Spinal cord (tissue), 9 donors: ENCODE measurements at regions not wholly inside any gene's neighbourhood (a gene's known extent, or its start where the extent isn't known, plus 50 kb on each side); places are given as distances from the start of the nearest gene placed in this dataset.

Source experiments
- DNase-seq, 6 donors: peaks; one replicate each; pipeline versions ENCODE4 v3.0.0 to v3.0.0-alpha.2; 2013 to 2015; ENCODE audit warnings: low spot score in 6 of 6, low read depth in 4 of 6
- H3K27ac ChIP-seq: one replicate; pipeline ENCODE4 v1.5.1; 2013; ENCODE audit warnings: low read depth, low read length, control low read depth
- H3K27me3 ChIP-seq: one replicate; pipeline ENCODE4 v1.6.1; 2013; ENCODE audit warnings: low read length; ENCODE audit not compliant: control insufficient read depth, insufficient read depth
- H3K36me3 ChIP-seq: one replicate; pipeline ENCODE4 v1.6.1; 2013; ENCODE audit warnings: low read length; ENCODE audit not compliant: control insufficient read depth, insufficient read depth
- H3K4me1 ChIP-seq: one replicate; pipeline ENCODE4 v1.6.1; 2013; ENCODE audit warnings: low read length; ENCODE audit not compliant: control insufficient read depth, insufficient read depth
- H3K4me3 ChIP-seq: one replicate; pipeline ENCODE4 v1.5.1; 2013; ENCODE audit warnings: low read depth, low read length, control low read depth
- H3K9me3 ChIP-seq: one replicate; pipeline ENCODE4 v1.6.1; 2013; ENCODE audit warnings: low read length; ENCODE audit not compliant: control insufficient read depth, insufficient read depth
- WGBS: methylation state at CpG from one replicate; pipeline ENCODE4 v1.1.5; 2013; ENCODE audit warnings: missing lambda C conversion rate; ENCODE audit not compliant: insufficient coverage; 5-methylcytosine and 5-hydroxymethylcytosine counted together
- donor health status: healthy.

DNA sequence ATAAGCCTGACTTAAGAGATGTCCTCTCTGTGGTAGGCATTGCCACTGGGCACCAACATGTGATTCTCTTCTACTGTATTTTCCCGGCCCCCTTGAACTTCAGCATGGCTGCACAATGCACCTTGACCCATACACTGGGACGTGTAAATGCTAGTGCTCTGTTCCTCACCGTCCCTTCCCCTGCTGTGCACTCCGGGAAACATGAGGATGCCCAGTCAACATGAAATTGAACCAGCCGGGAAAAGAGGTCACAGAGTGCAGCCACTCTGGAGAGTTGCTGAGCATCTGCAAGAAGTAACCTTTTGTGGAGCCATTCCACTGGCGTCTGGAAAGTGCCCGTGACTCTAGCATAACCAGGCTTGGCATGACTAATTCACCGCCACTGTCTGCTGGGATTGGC, 646.7 kb downstream of the NPHP4 start:
- 84% methylated on average over 7 of the region's 8 CpGs for WGBS
- no peak overlapping the region for H3K4me3 ChIP-seq
- no peak overlapping the region for H3K27ac ChIP-seq
- H3K27me3 ChIP-seq = no peaks in the 10 kb centered on the region
- H3K4me1 ChIP-seq = no peaks in the 10 kb centered on the region
- H3K9me3 ChIP-seq = no peaks in the 10 kb centered on the region
- DNase-seq = no peak
- no peaks in the 10 kb centered on the region for H3K36me3 ChIP-seq

DNA sequence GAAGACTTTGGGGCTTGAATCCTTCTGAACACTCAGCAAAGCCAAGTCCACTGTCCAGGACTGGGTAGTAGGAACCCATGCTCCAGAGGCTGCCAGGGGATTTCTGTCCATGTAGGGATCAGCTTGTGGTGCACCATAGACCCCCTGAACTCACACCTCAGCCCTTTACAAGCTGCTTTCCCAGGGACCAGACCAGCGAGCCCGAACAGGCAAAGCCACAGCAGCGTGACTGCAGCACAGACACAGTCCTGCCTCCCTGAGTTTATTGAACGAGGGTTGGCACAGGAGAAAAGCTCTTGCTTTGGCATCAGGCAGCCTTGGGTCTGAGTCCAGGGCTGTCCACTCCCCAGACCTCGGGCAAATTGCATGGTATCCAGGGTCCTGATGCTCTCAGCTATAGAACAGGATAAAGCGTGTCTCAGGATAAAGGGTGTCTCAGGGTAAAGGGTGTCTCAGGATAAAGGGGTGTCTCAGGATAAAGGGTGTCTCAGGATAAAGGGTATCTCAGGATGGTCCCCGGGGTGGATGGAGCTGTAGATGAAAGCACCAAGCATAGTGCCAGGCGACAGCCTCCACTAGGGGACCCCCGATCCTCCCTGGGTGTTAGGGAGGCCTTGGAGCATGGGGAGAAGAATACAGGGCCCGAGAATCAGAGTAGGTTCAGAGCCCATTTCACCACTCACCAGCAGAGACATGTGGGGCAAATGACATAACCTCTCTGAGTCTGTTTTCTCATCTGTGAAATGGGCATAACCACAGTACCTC, 648.8 kb downstream of the NPHP4 start:
- no peaks in the 10 kb centered on the region for H3K9me3 ChIP-seq
- DNase-seq = no peak
- H3K36me3 ChIP-seq = no peaks in the 10 kb centered on the region
- H3K4me3 ChIP-seq = no peak overlapping the region
- H3K4me1 ChIP-seq = peaks cover under 1% of the 10 kb centered on the region
- WGBS = 81% methylated on average over 8 of the region's 10 CpGs
- H3K27ac ChIP-seq = no peak overlapping the region
- H3K27me3 ChIP-seq = no peaks in the 10 kb centered on the region

GRCh38 chr1:5342830-5343229, 649.4 kb downstream of the NPHP4 start:
- Histone ChIP-seq H3K27me3 (no peaks in the 10 kb centered on the region), H3K36me3 (no peaks in the 10 kb centered on the region), H3K4me3 (no peak overlapping the region), H3K4me1 (peaks cover 3% of the 10 kb centered on the region), H3K27ac (no peak overlapping the region), H3K9me3 (no peaks in the 10 kb centered on the region)
- no peak for DNase-seq
- WGBS = 85% methylated on average over 9 of the region's 11 CpGs

DNA sequence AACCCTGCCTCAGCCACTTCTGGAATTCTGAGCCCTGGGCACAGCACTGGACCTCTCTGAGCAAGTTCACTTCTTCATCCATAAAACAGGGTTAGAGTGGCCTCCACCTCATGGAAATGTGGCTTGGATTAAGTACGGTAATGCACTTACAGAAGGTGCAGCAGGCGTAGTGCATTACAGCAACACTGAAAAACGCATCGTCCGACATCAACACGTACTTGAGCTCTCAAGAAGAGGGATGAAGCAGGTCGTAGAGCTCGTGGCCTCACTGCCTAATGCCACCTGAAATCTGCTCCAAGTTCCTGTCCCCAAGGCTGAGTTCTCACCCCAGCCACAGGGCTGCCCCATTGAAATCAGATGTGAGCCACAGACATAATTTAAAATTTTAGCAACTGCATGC, 650.1 kb downstream of the NPHP4 start:
- Histone ChIP-seq H3K4me1 (peaks cover 3% of the 10 kb centered on the region), H3K9me3 (no peaks in the 10 kb centered on the region), H3K27ac (no peak overlapping the region), H3K27me3 (no peaks in the 10 kb centered on the region), H3K4me3 (no peak overlapping the region), H3K36me3 (no peaks in the 10 kb centered on the region)
- DNase-seq = no peak
- WGBS = 91% methylated on average over 8 of the region's 8 CpGs

- no peak for DNase-seq
- Histone ChIP-seq H3K27ac (no peak overlapping the region), H3K9me3 (no peaks in the 10 kb centered on the region), H3K4me3 (no peak overlapping the region), H3K36me3 (no peaks in the 10 kb centered on the region), H3K27me3 (no peaks in the 10 kb centered on the region), H3K4me1 (peaks cover 3% of the 10 kb centered on the region)
- WGBS = 72% methylated on average over 3 of the region's 3 CpGs
Measured at GRCh38 chr1:5341471-5341870, 650.8 kb downstream of the NPHP4 start.

- 91% methylated on average over 8 of the region's 8 CpGs for WGBS
- Histone ChIP-seq H3K9me3 (no peaks in the 10 kb centered on the region), H3K4me1 (peaks cover 3% of the 10 kb centered on the region), H3K27ac (no peak overlapping the region), H3K4me3 (no peak overlapping the region), H3K36me3 (no peaks in the 10 kb centered on the region), H3K27me3 (no peaks in the 10 kb centered on the region)
- no peak for DNase-seq
Measured at GRCh38 chr1:5340560-5341130, 651.6 kb downstream of the NPHP4 start.

GRCh38 chr1:5338466-5338865, 653.8 kb downstream of the NPHP4 start:
- Histone ChIP-seq H3K4me3 (no peak overlapping the region), H3K9me3 (no peaks in the 10 kb centered on the region), H3K27me3 (no peaks in the 10 kb centered on the region), H3K4me1 (peaks cover 3% of the 10 kb centered on the region), H3K36me3 (no peaks in the 10 kb centered on the region), H3K27ac (no peak overlapping the region)
- 87% methylated on average over 2 of the region's 2 CpGs for WGBS
- no peak for DNase-seq

- peaks cover 2% of the 10 kb centered on the region for H3K4me1 ChIP-seq
- H3K36me3 ChIP-seq = no peaks in the 10 kb centered on the region
- WGBS = 100% methylated on average over 2 of the region's 5 CpGs
- no peak overlapping the region for H3K27ac ChIP-seq
- no peak for DNase-seq
- H3K4me3 ChIP-seq = no peak overlapping the region
- no peaks in the 10 kb centered on the region for H3K9me3 ChIP-seq
- no peaks in the 10 kb centered on the region for H3K27me3 ChIP-seq
Measured at GRCh38 chr1:5333291-5333690, 658.9 kb downstream of the NPHP4 start.

DNA sequence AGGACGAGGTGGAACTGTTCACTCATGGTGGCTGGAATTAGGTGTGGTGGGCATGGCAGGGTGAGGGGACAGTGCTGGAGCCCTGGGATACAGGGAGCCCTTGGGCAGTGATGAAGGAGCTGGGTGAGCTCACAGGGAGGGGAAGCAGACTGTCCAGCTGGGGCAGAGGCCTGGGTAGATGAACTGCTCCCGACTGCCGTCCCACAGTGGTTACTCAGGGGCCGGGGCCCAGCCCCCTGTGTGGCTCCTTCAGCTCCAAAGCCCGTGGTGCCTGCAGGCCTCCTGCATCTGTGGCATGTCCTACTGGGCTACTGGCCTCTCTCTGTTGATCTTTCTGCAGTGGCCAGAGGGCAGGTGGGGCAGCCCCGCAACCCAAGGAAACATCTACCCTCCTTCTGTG, 661.1 kb downstream of the NPHP4 start:
- H3K27me3 ChIP-seq = no peaks in the 10 kb centered on the region
- H3K4me1 ChIP-seq = no peaks in the 10 kb centered on the region
- H3K36me3 ChIP-seq = no peaks in the 10 kb centered on the region
- no peaks in the 10 kb centered on the region for H3K9me3 ChIP-seq
- no peak for DNase-seq
- no peak overlapping the region for H3K27ac ChIP-seq
- 94% methylated on average over 6 of the region's 6 CpGs for WGBS
- H3K4me3 ChIP-seq = no peak overlapping the region

DNA sequence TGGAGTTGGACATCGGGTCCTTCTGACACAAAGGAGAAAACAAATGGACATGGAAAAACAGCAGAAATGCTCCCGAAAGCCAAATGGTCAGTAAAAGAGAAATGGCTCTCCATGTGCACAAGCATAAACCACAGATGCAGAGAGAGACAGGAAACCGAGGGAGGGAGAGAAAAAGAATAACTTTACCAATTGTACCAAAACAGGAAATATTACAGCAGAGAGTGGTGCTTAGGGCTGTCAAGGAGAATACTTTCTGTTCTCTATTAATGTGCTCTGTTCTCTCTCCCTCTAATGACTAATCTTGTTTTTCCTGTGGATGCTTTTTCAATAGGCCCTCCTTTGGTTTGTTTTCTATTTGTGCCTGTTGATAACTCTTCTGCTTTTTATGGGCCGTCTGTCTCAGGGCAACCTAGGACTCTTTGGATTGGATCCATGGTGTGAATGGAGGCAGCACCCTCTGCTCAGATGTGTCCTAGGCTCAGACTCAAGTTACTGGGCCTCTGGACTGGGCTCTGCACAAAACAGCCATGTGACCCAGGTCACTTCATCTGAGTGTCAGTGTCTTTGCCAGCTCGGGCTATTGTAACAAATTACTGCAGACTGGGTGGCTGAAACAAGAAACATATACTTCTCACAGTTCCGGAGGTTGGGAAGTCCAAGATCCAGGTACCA, 663.0 kb downstream of the NPHP4 start:
- no peak for DNase-seq
- Histone ChIP-seq H3K4me3 (no peak overlapping the region), H3K4me1 (no peaks in the 10 kb centered on the region), H3K27ac (no peak overlapping the region), H3K27me3 (no peaks in the 10 kb centered on the region), H3K9me3 (no peaks in the 10 kb centered on the region), H3K36me3 (no peaks in the 10 kb centered on the region)
- WGBS = 64% methylated on average over 2 of the region's 6 CpGs
